ENCODE measurements at regions not wholly inside any gene's neighbourhood (a gene's known extent, or its start where the extent isn't known, plus 50 kb on each side); places are given as distances from the start of the nearest gene placed in this dataset.

DNA sequence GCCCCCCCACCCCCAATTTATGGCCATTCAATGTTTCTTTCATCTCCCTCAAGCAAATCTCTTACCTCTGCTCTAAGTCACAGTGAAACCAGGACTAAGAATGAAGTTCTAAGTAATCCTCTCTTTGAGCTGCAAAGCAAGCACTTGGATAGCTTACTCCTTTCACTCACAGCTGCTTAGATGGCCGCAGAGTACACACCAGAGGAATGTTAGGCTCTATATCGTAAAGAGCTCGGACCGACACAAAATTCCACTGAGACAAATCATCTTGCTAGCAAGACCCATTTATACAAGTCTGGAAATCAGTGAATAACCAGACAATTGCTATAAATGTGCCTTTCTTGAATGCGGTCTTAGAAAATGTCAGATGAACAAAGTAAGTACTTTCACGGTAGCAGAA, 135.0 kb downstream of the IDS start:
- TF ChIP-seq, protein P1, sequence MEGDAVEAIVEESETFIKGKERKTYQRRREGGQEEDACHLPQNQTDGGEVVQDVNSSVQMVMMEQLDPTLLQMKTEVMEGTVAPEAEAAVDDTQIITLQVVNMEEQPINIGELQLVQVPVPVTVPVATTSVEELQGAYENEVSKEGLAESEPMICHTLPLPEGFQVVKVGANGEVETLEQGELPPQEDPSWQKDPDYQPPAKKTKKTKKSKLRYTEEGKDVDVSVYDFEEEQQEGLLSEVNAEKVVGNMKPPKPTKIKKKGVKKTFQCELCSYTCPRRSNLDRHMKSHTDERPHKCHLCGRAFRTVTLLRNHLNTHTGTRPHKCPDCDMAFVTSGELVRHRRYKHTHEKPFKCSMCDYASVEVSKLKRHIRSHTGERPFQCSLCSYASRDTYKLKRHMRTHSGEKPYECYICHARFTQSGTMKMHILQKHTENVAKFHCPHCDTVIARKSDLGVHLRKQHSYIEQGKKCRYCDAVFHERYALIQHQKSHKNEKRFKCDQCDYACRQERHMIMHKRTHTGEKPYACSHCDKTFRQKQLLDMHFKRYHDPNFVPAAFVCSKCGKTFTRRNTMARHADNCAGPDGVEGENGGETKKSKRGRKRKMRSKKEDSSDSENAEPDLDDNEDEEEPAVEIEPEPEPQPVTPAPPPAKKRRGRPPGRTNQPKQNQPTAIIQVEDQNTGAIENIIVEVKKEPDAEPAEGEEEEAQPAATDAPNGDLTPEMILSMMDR (conservative IDR thresholded peaks at IDR 0.05): no peak
- TF ChIP-seq EZH2 (IDR thresholded peaks at IDR 0.05; ENCODE audit: low read depth): no peak

Data from PC-9 (cell line).